ENCODE measurements at regions not wholly inside any gene's neighbourhood (a gene's known extent, or its start where the extent isn't known, plus 50 kb on each side); places are given as distances from the start of the nearest gene placed in this dataset.

- DNase-seq = no peak
Measured at GRCh38 chr16:5557448-5557847, 459.9 kb upstream of the EEF2KMT start.

- no peak for DNase-seq
Measured at GRCh38 chr16:5556158-5556810, 458.7 kb upstream of the EEF2KMT start.

- no peak for DNase-seq
Measured at GRCh38 chr16:5551909-5552308, 454.3 kb upstream of the EEF2KMT start.

GRCh38 chr16:5549802-5550201, 452.2 kb upstream of the EEF2KMT start:
- peak; percentile 12 for DNase-seq

- DNase-seq = no peak
Measured at GRCh38 chr16:5541356-5541755, 443.8 kb upstream of the EEF2KMT start.

- DNase-seq = no peak
Measured at GRCh38 chr16:5537347-5537746, 439.8 kb upstream of the EEF2KMT start.

GRCh38 chr16:5533321-5533888, 435.8 kb upstream of the EEF2KMT start:
- DNase-seq = no peak

GRCh38 chr16:5527817-5528216, 430.2 kb upstream of the EEF2KMT start:
- DNase-seq = no peak

- no peak for DNase-seq
Measured at GRCh38 chr16:5526826-5527225, 429.2 kb upstream of the EEF2KMT start.

- no peak for DNase-seq
Measured at GRCh38 chr16:5523829-5524228, 426.2 kb upstream of the EEF2KMT start.

- DNase-seq = no peak
Measured at GRCh38 chr16:5516115-5516514, 418.5 kb upstream of the EEF2KMT start.

GRCh38 chr16:5512014-5512413, 414.4 kb upstream of the EEF2KMT start:
- no peak for DNase-seq

- DNase-seq = no peak
Measured at GRCh38 chr16:5510819-5511370, 413.3 kb upstream of the EEF2KMT start.

GRCh38 chr16:5509794-5510193, 412.2 kb upstream of the EEF2KMT start:
- DNase-seq = peak; percentile 87

- no peak for DNase-seq
Measured at GRCh38 chr16:5509336-5509735, 411.7 kb upstream of the EEF2KMT start.

- DNase-seq = no peak
Measured at GRCh38 chr16:5508371-5508770, 410.8 kb upstream of the EEF2KMT start.

- DNase-seq = no peak
Measured at GRCh38 chr16:5506021-5506420, 408.4 kb upstream of the EEF2KMT start.

- DNase-seq = peak; percentile 11
Measured at GRCh38 chr16:5505091-5505887, 407.7 kb upstream of the EEF2KMT start.

- DNase-seq = peak; percentile 51
Measured at GRCh38 chr16:5504064-5504781, 406.6 kb upstream of the EEF2KMT start.

GRCh38 chr16:5502944-5503343, 405.3 kb upstream of the EEF2KMT start:
- DNase-seq = no peak

- DNase-seq = peak; percentile 29
Measured at GRCh38 chr16:5502467-5502869, 404.9 kb upstream of the EEF2KMT start.

GRCh38 chr16:5500526-5500925, 402.9 kb upstream of the EEF2KMT start:
- no peak for DNase-seq

GRCh38 chr16:5498562-5498961, 401.0 kb upstream of the EEF2KMT start:
- DNase-seq = no peak

All from DMS153 (cell line).